Right lobe of liver (tissue), 4 donors: ENCODE measurements at regions not wholly inside any gene's neighbourhood (a gene's known extent, or its start where the extent isn't known, plus 50 kb on each side); places are given as distances from the start of the nearest gene placed in this dataset.

Experiments used
- CTCF ChIP-seq, 4 donors: fragments of 200-600 bp in 3 of 4; fragments of 450-650 bp in 1 of 4; IDR thresholded peaks; one replicate each; pipeline versions ENCODE4 v1.5.1 to v1.8.0; 2016 to 2022; ENCODE audit warnings: antibody characterized with exemption in 4 of 4, mild to moderate bottlenecking in 2 of 4
- POLR2A ChIP-seq: fragments of 450-650 bp; IDR thresholded peaks from one replicate; pipeline ENCODE4 v1.6.1; 2017; ENCODE audit warnings: antibody characterized with exemption, mild to moderate bottlenecking
- donor health status: DM: no; HTN: no; CAD: no.
- donor health status: DM: no; HTN: no; CAD: no.
- donor health status: DM: no; HTN: yes; CAD: no.

GRCh38 chr9:134531220-134531970, 110.2 kb upstream of the COL5A1 start:
- TF ChIP-seq CTCF (IDR thresholded peaks at IDR 0.05) (no peak), POLR2A (no peak)
